ENCODE measurements at regions not wholly inside any gene's neighbourhood (a gene's known extent, or its start where the extent isn't known, plus 50 kb on each side); places are given as distances from the start of the nearest gene placed in this dataset.

DNA sequence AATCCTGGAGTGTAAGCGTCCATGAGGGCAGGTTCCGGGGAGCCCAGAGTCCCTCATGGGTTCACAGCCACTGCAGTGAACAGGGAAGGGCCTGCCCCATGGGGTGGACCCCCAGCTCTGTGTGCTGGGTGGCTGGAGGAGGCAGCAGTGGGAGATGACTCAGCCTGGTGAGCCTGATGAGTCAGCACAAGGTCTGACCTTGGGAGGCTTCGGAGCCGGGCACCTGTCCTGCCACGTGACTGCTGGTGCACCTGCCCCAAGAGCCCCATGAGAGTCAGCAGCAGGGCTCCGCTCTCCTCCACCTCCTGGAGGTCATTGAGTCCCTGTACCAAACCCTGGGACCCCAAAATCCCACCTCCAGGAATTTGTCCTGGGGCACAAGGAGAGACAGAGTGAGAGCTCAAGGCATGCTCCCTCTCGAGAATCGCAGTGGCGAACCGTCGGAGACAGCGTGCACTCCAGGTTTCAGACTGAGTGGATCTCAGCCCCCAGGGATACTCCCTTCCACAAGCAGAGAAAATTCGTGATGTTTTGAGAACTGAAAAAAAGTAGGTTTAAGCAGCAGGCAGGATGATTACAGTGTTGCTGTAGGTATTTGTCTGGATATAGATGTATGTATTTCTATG is 1221.7 kb downstream of the BRD1 start (continued):
- TF ChIP-seq ZSCAN20 (CRISPR knock-in tag; IDR thresholded peaks at IDR 0.05; ENCODE audit: borderline replicate concordance) (no peak), NCOR1 (IDR thresholded peaks at IDR 0.05; ENCODE audit: borderline replicate concordance, low read length) (no peak), SAP130 (CRISPR knock-in tag; IDR thresholded peaks at IDR 0.05; ENCODE audit: low read depth) (peak; percentile 32; the same call in 1 of the 2 replicates), MXD1 (CRISPR knock-in tag; IDR thresholded peaks at IDR 0.05) (no peak), JUNB (CRISPR knock-in tag; IDR thresholded peaks at IDR 0.05; ENCODE audit: borderline replicate concordance) (no peak), NR2C2 (CRISPR knock-in tag; IDR thresholded peaks at IDR 0.05; ENCODE audit: borderline replicate concordance) (no peak), ZBTB7B (CRISPR knock-in tag; IDR thresholded peaks at IDR 0.05) (no peak), ATF3 (CRISPR knock-in tag; IDR thresholded peaks at IDR 0.05) (peak; percentile 56), EED (CRISPR knock-in tag; IDR thresholded peaks at IDR 0.05) (no peak), MAFK (conservative IDR thresholded peaks at IDR 0.05 in 1 of 2, IDR thresholded peaks at IDR 0.05 in 1 of 2; ENCODE audit: low read length in 2 of 2) (peak; percentile 87 to 93), ZNF607 (CRISPR knock-in tag; IDR thresholded peaks at IDR 0.05; ENCODE audit: borderline replicate concordance) (no peak), BHLHE40 (IDR thresholded peaks at IDR 0.05; ENCODE audit: low read length) (peak; percentile 64; the same call in 1 of the 2 replicates), HDAC6 (IDR thresholded peaks at IDR 0.05; ENCODE audit: low read depth, low read length) (no peak), MXD3 (CRISPR knock-in tag; IDR thresholded peaks at IDR 0.05) (no peak), MAFG (CRISPR knock-in tag; IDR thresholded peaks at IDR 0.05) (peak; percentile 92), HDAC1 (CRISPR knock-in tag; IDR thresholded peaks at IDR 0.05) (no peak), ZC3H4 (CRISPR knock-in tag; IDR thresholded peaks at IDR 0.05; ENCODE audit: borderline replicate concordance) (no peak)
- TF ChIP-seq, protein P1, sequence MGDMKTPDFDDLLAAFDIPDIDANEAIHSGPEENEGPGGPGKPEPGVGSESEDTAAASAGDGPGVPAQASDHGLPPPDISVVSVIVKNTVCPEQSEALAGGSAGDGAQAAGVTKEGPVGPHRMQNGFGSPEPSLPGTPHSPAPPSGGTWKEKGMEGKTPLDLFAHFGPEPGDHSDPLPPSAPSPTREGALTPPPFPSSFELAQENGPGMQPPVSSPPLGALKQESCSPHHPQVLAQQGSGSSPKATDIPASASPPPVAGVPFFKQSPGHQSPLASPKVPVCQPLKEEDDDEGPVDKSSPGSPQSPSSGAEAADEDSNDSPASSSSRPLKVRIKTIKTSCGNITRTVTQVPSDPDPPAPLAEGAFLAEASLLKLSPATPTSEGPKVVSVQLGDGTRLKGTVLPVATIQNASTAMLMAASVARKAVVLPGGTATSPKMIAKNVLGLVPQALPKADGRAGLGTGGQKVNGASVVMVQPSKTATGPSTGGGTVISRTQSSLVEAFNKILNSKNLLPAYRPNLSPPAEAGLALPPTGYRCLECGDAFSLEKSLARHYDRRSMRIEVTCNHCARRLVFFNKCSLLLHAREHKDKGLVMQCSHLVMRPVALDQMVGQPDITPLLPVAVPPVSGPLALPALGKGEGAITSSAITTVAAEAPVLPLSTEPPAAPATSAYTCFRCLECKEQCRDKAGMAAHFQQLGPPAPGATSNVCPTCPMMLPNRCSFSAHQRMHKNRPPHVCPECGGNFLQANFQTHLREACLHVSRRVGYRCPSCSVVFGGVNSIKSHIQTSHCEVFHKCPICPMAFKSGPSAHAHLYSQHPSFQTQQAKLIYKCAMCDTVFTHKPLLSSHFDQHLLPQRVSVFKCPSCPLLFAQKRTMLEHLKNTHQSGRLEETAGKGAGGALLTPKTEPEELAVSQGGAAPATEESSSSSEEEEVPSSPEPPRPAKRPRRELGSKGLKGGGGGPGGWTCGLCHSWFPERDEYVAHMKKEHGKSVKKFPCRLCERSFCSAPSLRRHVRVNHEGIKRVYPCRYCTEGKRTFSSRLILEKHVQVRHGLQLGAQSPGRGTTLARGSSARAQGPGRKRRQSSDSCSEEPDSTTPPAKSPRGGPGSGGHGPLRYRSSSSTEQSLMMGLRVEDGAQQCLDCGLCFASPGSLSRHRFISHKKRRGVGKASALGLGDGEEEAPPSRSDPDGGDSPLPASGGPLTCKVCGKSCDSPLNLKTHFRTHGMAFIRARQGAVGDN (CRISPR knock-in tag; IDR thresholded peaks at IDR 0.05), result peak; percentile 37
- TF ChIP-seq, protein P2, sequence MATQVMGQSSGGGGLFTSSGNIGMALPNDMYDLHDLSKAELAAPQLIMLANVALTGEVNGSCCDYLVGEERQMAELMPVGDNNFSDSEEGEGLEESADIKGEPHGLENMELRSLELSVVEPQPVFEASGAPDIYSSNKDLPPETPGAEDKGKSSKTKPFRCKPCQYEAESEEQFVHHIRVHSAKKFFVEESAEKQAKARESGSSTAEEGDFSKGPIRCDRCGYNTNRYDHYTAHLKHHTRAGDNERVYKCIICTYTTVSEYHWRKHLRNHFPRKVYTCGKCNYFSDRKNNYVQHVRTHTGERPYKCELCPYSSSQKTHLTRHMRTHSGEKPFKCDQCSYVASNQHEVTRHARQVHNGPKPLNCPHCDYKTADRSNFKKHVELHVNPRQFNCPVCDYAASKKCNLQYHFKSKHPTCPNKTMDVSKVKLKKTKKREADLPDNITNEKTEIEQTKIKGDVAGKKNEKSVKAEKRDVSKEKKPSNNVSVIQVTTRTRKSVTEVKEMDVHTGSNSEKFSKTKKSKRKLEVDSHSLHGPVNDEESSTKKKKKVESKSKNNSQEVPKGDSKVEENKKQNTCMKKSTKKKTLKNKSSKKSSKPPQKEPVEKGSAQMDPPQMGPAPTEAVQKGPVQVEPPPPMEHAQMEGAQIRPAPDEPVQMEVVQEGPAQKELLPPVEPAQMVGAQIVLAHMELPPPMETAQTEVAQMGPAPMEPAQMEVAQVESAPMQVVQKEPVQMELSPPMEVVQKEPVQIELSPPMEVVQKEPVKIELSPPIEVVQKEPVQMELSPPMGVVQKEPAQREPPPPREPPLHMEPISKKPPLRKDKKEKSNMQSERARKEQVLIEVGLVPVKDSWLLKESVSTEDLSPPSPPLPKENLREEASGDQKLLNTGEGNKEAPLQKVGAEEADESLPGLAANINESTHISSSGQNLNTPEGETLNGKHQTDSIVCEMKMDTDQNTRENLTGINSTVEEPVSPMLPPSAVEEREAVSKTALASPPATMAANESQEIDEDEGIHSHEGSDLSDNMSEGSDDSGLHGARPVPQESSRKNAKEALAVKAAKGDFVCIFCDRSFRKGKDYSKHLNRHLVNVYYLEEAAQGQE (IDR thresholded peaks at IDR 0.05; ENCODE audit: borderline replicate concordance in 1 of 2, low read depth in 1 of 2, low read length in 2 of 2), result no peak
- TF ChIP-seq, protein P3, sequence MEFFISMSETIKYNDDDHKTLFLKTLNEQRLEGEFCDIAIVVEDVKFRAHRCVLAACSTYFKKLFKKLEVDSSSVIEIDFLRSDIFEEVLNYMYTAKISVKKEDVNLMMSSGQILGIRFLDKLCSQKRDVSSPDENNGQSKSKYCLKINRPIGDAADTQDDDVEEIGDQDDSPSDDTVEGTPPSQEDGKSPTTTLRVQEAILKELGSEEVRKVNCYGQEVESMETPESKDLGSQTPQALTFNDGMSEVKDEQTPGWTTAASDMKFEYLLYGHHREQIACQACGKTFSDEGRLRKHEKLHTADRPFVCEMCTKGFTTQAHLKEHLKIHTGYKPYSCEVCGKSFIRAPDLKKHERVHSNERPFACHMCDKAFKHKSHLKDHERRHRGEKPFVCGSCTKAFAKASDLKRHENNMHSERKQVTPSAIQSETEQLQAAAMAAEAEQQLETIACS (CRISPR knock-in tag; IDR thresholded peaks at IDR 0.05), result no peak

Data from HepG2 (cell line).